ENCODE measurements at regions not wholly inside any gene's neighbourhood (a gene's known extent, or its start where the extent isn't known, plus 50 kb on each side); places are given as distances from the start of the nearest gene placed in this dataset.
"Not testable (repeated sequence)": the region's sequence is repeated elsewhere in the genome, so short reads cannot be mapped to it uniquely, and the experiment has no call there.

GRCh38 chr12:86572455-86572854 lies 316.3 kb upstream of the MGAT4C start:
- Histone ChIP-seq H3K27ac (no peak overlapping the region), H3K27me3 (replicated peaks; ENCODE audit: insufficient read depth) (no peaks in the 10 kb centered on the region), H3K4me1 (replicated peaks) (no peaks in the 10 kb centered on the region), H3K9me3 (no peaks in the 10 kb centered on the region), H3K36me3 (no peaks in the 10 kb centered on the region), H3K4me3 (no peak overlapping the region)
- intact Hi-C loops (cut with DNase I) = no loop called here
- TF ChIP-seq POLR2AphosphoS5 (IDR thresholded peaks at IDR 0.05) (no peak), POLR2A (IDR thresholded peaks at IDR 0.05) (no peak)
- TF ChIP-seq, protein P1, sequence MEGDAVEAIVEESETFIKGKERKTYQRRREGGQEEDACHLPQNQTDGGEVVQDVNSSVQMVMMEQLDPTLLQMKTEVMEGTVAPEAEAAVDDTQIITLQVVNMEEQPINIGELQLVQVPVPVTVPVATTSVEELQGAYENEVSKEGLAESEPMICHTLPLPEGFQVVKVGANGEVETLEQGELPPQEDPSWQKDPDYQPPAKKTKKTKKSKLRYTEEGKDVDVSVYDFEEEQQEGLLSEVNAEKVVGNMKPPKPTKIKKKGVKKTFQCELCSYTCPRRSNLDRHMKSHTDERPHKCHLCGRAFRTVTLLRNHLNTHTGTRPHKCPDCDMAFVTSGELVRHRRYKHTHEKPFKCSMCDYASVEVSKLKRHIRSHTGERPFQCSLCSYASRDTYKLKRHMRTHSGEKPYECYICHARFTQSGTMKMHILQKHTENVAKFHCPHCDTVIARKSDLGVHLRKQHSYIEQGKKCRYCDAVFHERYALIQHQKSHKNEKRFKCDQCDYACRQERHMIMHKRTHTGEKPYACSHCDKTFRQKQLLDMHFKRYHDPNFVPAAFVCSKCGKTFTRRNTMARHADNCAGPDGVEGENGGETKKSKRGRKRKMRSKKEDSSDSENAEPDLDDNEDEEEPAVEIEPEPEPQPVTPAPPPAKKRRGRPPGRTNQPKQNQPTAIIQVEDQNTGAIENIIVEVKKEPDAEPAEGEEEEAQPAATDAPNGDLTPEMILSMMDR (IDR thresholded peaks at IDR 0.05) = no peak
- WGBS = 26% methylated on average over 1 of the region's 1 CpG
- DNase-seq (ENCODE audit: low spot score) = no peak

GRCh38 chr12:86565038-86565437 lies 308.8 kb upstream of the MGAT4C start:
- Histone ChIP-seq H3K4me1 (replicated peaks) (no peaks in the 10 kb centered on the region), H3K27me3 (replicated peaks; ENCODE audit: insufficient read depth) (no peaks in the 10 kb centered on the region), H3K9me3 (no peaks in the 10 kb centered on the region), H3K36me3 (no peaks in the 10 kb centered on the region), H3K27ac (no peak overlapping the region), H3K4me3 (no peak overlapping the region)
- DNase-seq (ENCODE audit: low spot score) = no peak
- no peak for TF ChIP-seq POLR2AphosphoS5 (IDR thresholded peaks at IDR 0.05)
- TF ChIP-seq, protein P1 (IDR thresholded peaks at IDR 0.05) = no peak
- 93% methylated on average over 2 of the region's 2 CpGs for WGBS
- intact Hi-C loops (cut with DNase I) = no loop called here

DNA sequence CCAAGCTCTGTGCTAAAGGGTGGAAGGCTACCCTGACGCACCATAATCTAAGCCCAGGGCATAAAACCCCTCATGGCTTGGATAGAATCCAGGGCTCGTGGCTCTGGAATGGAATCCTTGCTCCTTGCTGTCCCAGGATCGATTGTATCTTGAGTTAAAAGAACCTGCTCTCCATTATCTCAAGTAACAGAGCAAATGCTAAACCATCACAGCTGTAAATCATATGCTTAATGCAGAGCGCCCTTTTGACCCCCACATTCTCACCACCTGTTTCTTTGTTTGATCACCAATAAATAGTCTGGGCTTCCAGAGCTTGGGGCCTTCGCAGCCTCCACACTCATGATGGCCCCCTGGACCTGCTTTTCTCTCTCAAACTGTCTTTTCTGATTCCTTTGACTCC lies 299.3 kb upstream of the MGAT4C start:
- H3K4me3 ChIP-seq; intact Hi-C loops (cut with DNase I); DNase-seq (ENCODE audit: low spot score); H3K27me3 ChIP-seq (replicated peaks; ENCODE audit: insufficient read depth); H3K9me3 ChIP-seq; H3K36me3 ChIP-seq; H3K27ac ChIP-seq; H3K4me1 ChIP-seq (replicated peaks): not testable (repeated sequence)
- WGBS = 28% methylated on average over 5 of the region's 5 CpGs

GRCh38 chr12:86551146-86551571 lies 295.0 kb upstream of the MGAT4C start:
- Histone ChIP-seq H3K27ac (no peak overlapping the region), H3K27me3 (replicated peaks; ENCODE audit: insufficient read depth) (no peaks in the 10 kb centered on the region), H3K4me1 (replicated peaks) (no peaks in the 10 kb centered on the region), H3K4me3 (no peak overlapping the region), H3K36me3 (no peaks in the 10 kb centered on the region), H3K9me3 (no peaks in the 10 kb centered on the region)
- intact Hi-C loops (cut with DNase I) = no loop called here
- TF ChIP-seq, protein P1 (IDR thresholded peaks at IDR 0.05) = no peak
- TF ChIP-seq POLR2A (IDR thresholded peaks at IDR 0.05) (no peak), POLR2AphosphoS5 (IDR thresholded peaks at IDR 0.05) (no peak)
- WGBS = 88% methylated on average over 1 of the region's 1 CpG
- no peak for DNase-seq (ENCODE audit: low spot score)

DNA sequence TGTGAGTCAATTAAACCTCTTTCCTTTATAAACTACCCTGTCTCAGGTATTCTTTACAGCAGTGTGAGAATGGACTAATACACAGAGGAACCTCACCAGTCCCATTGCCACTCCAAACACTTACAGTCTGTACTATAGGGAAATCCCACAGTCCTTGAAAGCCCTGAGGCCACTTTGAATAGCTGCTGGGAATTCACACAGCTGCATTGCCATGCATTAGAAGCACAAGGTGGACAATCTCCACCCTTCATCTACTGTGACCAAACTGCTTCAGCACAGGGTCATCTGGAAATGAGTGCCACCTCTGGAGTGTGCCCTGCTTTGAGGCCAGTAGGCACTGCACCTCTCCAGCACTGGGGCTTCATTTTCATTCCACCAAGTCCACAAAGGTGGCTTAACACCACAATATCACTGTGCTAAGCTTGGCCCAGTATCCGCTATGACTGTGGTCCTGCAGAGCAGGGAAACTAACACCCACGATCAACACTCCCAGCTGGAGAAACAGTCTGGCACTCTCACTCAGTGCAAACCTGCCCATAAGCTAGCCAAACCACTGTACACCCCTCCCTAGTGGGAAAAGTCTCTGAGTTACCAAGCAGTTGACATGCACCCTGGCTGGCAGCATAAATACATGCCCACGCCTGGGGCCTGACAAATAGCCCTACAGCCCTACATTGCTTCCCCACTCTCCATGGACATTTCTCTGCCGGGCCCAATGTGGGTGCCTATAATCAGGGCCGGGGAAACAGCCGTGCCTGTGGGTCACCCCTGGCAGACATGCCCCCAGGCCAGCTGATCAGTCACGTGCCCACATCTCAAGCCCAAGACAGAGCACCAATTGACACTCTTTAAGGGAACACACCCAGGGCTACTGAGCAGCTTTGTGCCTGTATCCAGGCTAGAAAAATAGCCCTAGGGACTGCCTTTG lies 294.3 kb upstream of the MGAT4C start:
- H3K4me3 ChIP-seq = no peak overlapping the region
- no peak for DNase-seq (ENCODE audit: low spot score)
- no peaks in the 10 kb centered on the region for H3K27me3 ChIP-seq (replicated peaks; ENCODE audit: insufficient read depth)
- TF ChIP-seq, protein P1 (IDR thresholded peaks at IDR 0.05) = no peak
- TF ChIP-seq POLR2A (IDR thresholded peaks at IDR 0.05) = no peak
- TF ChIP-seq POLR2AphosphoS5 (IDR thresholded peaks at IDR 0.05) = no peak
- intact Hi-C loops (cut with DNase I) = no loop called here
- no peaks in the 10 kb centered on the region for H3K4me1 ChIP-seq (replicated peaks)
- H3K27ac ChIP-seq = no peak overlapping the region
- H3K9me3 ChIP-seq = no peaks in the 10 kb centered on the region
- 89% methylated on average over 7 of the region's 7 CpGs for WGBS
- no peaks in the 10 kb centered on the region for H3K36me3 ChIP-seq

Measured in prostate gland (tissue), 2 donors.